HG02981 (cell line): ENCODE measurements at regions not wholly inside any gene's neighbourhood (a gene's known extent, or its start where the extent isn't known, plus 50 kb on each side); places are given as distances from the start of the nearest gene placed in this dataset.
"Not testable (repeated sequence)": the region's sequence is repeated elsewhere in the genome, so short reads cannot be mapped to it uniquely, and the experiment has no call there.

Experiments used
- ATAC-seq: cut with Tn5 transposase; IDR thresholded peaks from one replicate; pipeline ENCODE4 v1.9.1; 2021; ENCODE audit warnings: mild to moderate bottlenecking, moderate library complexity; ENCODE audit not compliant: unreplicated experiment

DNA sequence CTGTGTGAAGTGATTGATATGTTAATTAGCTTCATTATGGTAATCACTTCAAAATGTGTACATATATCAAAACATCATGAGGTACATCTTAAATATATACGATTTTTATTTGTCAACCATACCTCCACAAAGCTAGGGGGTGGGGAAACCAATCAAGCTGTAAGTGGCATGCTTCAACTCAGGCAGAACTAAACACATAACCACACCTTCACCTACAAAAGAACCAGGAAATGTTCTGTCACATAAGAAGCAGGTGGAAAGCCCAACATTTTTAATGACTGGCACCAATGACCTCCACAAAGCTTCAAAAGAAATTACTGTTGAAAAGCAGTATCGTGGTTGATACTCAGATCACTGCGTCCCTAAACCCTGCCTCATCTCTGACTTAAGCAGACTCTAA, 867.7 kb upstream of the EEF2KMT start:
- ATAC-seq, result no peak

DNA sequence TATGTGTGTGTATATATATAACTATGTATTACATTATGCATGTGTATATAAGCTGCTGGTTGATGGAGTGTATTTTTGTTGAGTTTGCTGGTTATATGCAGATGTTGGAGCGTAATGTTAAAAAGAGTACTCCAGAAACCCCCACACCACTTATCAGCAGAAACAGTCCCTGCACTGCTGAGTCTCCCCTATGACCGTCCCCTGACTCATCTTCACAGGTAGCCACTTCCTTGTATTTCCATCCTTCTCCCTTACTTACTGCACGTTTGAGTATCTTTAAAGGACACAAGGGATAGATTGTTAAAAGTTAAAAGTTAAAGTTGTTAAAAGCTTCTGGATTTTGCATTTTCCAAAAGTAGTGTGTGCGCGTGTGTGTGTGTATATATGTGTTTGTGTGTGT, 853.9 kb upstream of the EEF2KMT start:
- no peak for ATAC-seq

DNA sequence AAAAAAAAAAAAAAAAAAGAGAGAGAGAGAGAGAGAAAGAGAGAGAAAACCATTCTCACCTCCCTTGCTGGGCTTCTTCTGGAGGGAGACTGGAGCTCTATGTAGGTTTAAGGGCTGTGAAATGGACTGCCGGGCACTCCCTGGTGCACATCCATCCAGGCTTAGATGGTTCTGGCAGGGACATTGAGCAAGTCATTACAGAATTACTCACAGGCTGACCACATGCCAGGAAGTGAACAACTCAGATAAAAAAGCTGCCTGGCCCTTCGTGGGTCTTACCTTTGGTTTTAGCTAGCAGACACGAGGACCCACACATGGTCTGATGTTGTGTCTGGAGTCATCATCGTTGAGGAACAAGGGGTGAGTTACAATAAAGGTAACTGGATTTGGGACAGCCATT, 847.4 kb upstream of the EEF2KMT start:
- no peak for ATAC-seq

DNA sequence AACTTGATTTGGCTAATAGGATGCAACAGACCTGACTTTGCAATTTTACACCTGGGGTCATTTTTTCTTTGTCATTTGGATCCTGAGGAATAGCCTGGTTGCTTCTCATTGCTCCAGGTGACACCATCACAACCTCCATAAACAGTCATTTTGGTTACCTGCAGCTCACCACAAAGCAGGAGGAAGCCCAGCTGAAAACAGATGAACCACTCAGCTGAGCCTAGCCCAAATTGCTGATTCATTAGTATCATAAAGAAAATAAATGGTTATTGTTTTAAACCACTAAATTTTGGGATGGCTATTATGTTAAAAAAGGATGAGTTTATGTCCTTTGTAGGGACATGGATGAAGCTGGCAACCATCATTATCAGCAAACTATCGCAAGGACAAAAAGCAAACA, 841.0 kb upstream of the EEF2KMT start:
- ATAC-seq, result no peak

DNA sequence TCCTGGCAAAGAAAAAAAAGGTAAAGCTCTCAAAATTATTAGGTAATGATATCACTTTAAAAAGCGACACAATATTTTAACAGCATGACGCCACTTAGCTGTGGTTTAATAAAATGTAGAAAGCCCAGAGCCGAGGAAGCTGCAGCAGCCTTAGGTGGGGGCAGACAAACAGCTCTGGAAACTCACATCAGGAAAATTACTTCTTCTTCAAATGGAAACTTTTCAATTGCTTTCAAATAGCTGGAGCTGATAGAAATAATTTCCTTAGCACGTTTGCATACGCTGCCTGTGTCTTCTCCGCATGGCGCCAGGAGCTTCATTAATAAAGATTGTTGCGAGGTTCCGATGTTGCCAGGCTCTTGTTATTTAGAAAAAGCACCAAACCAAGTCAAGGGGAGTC, 835.3 kb upstream of the EEF2KMT start:
- no peak for ATAC-seq

DNA sequence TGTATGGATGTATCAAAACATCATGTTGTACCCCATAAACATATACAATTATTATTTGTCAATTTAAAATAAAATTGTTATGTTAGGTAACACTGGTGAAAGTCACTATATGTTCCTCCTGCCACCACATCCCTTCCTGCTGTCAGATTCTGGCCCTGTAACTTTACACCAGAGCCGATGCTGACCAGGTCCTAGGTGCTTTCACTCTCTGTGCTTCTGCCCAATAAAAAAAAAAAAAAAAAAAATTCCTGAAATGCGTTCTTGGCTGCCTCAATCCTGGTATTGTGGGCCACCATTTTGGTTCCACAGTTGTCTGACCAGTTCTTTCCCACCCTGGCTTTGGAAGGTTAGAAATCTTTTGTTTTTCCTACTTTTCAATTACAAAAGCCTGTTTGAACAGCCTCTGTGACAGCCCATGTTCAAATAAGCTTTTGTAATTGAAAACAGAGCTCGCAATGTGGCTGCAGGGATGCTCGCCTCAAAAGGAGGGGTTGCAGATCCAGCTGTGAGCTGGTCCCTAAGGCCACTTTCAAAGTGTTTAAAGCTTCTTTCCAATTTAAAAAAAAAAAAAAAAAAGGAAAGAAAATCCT, 831.0 kb upstream of the EEF2KMT start:
- no peak for ATAC-seq

DNA sequence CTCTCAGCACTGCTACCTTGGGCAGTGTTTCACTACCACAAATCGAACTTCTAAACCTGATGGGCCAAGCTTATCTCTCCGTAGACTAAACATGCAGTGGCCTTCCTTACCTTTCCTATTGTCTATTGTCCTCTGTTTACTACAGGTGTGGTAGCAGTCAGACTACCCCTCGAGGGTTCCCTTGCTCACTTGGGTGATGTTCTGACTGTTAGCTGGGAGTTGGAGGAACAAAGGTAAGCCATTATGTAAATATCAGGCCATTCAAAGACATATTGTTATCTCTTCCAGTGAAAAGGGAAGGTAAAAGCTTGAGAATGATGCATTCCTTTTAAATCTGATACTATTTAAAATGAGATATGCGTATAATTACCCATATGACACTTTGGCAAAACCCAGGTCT, 828.3 kb upstream of the EEF2KMT start:
- ATAC-seq, result no peak

DNA sequence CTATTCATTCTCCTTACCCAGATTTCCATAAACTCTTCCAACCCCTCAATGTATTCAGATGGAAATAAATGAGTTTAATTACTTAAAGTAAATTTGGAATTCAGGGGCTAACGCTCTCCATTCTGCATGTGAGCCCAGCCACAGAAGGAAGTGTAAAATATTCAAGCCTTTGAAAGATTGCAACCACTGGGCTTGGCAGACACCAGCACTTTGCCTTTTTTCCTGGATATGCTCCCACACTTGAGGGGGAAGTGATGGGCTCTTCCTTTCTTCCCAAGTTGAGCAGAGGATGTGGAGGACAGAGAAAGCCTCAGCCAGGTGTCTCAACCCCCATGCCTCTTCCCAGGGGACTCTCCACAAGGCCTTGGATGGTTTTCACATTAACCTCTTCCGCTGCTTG, 825.1 kb upstream of the EEF2KMT start:
- ATAC-seq, result no peak

DNA sequence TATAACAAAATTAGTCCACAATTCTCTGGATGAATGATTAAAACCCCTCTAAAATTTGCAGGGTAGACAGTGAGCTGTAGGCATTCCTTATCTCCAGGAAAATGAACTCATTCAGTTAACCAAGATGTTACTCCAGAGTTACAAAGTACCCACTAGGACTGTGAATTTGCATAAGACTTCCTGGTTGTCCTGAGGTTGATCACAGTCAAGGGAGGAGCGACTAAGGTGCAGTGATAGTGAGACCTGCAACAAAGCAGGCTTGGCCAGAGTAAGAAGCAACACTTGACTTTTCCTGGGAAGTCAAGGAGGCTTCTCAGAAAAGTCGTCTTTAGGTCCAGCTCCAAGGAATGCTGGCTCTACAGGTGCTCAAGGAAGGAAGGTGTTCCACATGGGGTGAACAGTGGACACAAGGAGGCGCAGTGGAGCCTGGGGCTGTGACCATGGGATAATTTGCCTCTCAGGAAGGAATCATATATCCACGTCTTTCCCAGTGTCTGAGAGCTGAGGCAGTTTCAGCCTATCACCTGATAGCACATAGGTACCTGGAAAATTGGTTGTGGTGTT, 821.1 kb upstream of the EEF2KMT start:
- no peak for ATAC-seq

DNA sequence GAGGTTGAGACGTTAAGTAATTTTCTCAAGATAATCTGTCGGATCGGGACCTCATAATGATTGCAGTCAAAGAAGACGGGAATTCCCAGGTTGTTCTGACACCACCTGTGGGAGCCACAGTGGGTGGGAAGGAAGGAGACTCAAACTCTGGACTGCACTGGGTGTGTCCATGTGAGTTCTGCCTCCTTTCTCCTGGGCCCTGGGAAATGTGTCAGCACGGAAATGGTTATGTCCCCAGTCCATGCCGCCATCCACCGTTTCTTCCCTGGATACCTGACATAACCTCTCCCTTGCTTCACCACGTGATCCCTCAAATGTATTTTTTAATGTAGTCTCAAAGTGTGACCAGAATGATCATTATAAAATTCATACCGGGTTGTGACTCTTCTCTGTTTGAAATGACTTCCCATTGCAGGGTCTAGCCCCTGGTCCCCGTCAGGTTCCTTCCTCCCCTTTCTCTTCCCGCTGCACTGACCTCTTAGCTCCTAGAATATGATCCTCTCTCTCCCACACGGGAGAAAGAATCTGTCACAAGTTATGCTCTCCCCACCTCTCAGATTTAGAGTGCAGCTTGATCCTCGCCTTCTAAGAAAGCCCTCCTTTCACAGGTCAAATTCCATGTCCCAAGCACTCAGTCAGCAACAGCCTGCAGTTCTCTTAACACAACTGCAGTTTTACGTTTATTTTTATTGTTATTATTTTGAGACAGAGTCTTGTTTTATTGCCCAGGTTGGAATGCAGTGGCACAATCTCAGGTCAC, 820.0 kb upstream of the EEF2KMT start:
- ATAC-seq, result no peak

DNA sequence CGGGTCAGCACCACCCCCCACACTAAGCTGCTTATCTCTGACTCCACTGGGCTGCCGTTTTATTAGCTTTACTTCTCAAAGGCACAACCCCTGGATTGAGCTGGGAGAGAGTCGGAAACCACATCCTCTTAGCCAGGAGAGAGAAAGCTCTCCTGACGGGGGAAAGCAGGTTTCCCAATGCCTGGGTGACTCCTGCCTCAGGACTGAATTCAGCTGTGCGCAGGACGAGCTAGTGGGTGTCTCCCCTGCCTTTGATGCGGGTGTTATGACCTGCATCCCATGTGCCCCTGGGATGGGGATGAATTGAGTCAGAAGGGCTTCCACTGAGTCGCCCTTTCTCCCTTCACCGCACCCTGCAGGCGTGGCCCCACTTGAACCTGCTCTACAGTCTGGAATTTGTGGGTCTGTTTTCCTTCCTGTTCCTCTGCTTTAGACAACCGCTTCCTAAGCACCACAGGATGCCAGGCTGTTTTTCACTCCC, 819.2 kb upstream of the EEF2KMT start:
- ATAC-seq, result no peak

DNA sequence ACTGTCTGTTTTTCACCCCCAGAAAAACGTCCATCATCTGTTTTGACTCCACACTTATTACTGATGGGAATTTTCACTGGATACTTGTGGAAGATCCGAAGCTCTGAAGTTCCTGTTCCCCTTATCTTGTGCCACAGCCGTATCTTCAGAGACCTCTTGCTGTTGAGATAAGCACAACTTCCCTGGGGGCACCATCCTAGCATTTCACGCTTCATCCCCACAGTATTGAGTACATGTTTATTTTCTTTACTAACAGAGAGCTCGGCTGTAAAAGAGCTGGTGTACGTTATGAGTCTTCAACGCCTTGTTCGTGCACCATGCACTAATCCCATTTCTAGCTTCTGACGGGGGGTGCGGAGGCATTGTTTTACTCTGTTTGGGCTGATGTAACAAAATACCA, 813.6 kb upstream of the EEF2KMT start:
- no peak for ATAC-seq

DNA sequence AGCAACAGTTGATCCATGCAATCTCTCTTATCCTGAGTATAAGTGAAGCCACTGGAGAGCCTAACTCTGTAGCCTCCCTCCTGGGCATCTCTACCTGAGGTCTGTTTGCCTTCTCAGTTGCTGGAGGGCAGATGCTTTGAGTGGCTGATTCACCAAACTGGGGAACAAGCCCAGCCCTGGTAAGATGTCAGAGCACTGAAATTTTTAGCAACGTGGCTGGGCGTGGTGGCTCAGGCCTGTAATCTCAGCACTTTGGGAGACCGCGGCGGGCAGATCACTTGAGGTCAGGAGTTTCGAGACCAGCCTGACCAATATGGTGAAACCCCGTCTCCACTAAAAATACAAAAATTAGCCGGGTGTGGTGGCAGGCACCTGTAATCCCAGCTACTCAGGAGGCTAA, 812.0 kb upstream of the EEF2KMT start:
- not testable (repeated sequence) for ATAC-seq

DNA sequence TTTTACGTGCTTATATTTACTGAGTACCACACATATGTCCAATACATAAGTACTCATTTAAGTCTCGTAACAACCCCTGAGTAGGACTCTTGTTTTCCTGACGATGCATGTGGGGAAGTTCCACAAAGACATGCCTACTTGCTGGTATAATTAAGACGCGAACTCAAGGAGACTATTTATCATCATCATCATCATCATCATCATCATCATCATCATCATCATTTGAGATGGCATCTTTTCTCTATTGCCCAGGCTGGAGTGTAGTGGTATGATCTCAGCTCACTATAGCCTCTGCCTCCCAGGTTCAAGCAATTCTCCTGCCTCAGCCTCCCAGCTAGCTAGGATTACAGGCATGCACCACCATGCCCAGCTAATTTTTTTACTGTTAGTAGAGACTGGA, 809.9 kb upstream of the EEF2KMT start:
- ATAC-seq, result no peak

DNA sequence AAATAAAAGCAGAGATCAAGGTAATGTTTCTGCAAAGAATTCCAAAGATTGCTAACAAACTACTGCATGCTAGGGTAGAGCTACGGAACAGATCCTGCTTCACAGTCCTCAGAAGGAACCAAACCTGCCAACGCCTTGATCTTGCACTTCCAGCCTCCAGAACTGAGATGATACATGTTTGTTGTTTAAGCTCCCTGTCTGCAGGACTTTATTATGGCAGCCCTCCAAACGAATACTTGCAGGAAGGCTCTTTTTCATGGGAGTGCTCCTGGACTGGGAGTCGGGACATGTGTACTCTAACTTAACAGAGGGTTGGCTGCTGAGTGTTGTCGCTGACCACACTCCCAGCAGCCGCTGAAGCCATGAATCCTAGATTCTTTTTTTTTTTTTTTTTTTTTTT, 808.8 kb upstream of the EEF2KMT start:
- no peak for ATAC-seq

DNA sequence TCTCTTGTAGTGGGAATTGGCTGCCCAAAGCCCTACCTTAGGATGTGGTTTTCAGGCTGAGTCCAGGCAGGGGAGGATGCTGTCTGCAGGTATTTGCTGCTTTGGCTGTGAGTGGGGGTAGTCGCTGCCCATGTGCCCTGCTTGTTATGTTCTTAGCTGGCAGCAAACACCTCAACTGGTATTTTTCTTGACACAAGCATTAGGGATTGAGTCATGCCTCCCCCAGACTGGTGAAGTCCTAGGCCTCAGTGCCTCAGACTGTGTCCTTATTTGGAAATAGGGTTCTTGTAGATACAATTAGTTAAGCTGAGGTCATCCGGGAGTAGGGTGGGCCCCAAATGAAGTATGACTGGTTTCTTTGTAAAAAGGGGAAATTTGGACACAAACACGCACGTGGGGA, 808.3 kb upstream of the EEF2KMT start:
- no peak for ATAC-seq

DNA sequence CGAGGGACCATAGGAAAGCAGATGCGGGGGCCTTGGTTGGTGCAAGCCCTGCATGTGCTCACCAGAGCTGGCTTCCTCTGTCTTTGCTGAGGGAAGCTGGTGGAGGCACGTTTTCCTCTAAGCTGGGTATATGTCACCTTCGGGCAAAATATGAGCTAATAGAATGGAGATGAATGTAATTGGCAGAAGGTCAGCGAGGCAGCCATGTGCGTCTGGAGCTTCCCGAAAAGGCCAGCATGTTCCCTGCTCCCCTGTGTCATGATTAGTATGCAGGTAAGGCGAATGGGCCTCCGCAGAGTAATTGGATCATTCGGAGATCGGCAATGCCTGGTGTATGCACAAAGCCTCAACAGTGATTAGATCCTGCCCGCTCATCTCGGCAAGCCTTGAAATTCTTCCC, 806.2 kb upstream of the EEF2KMT start:
- no peak for ATAC-seq

DNA sequence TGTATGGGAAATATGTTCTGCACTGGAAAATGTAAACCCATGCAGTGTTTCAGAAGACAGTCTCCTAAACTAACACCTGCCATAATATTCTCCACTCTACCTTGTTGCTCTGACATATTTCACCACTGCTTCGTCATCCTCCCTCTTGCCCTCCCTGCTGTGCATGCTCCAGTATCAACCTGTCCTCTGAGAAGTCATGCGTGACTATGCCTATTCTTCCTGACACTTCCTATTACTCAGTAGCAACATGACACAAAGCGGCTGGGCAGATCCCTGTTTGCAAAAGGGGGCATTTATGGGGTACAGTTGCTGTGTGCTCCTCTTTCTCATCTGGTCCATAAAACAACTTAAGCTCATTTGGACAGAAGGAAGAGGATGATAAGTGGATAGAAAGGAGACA, 805.6 kb upstream of the EEF2KMT start:
- ATAC-seq, result no peak

DNA sequence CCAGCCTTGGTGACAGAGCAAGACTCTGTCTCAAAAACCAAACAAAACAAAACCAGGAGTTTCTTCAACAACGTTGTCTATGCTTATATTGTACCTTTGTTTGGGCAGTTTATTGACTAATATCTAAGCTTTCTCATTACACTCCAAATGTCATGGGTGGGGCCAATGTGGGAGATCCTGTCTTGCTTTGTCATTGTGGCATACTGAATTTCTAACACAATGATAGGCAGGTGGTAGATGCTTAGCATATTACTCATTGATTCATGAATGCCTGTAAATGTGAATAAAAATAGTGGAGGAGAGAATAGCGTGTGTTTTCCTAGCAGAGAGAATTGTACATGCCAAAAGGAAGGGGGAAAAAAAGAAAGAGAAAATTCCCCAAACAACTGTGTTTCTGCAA, 802.5 kb upstream of the EEF2KMT start:
- no peak for ATAC-seq

DNA sequence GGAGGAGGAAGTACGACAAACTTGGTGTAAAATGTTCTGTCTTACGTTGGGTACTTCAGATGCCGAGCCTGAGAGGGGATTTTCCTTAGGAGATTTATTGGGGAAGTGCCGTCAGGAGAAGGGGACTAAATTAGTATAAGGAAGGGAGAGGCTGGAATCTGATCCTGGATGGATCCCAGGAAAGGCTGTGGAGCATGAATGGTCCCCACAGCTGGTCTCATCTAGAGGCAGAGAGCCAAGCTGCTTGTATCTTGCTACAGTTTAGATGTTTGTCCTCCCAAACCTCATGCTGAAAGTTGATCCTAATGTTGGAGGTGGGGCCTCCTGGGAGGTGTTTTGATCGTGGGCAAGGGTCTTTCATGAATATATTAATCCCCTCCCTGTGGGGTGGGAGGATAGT, 798.4 kb upstream of the EEF2KMT start:
- ATAC-seq, result no peak

DNA sequence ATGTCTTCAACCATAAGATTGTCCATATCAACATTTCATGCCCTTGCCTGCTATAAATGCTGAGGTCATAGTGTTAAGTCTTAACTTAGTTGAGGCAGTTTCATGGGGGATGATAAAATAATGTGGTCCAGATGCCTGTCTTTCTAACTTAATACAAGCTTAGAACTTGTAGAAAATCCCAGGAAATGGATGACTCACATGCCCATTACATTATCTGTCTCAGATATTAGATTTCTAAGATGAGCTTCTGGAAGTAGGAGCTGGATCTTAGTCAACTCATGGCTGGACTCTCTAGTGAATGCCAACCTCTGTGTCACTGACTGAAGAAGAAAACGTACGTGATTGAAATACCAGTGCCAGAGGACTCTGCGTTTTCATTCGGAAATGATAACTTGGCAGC, 797.5 kb upstream of the EEF2KMT start:
- no peak for ATAC-seq

DNA sequence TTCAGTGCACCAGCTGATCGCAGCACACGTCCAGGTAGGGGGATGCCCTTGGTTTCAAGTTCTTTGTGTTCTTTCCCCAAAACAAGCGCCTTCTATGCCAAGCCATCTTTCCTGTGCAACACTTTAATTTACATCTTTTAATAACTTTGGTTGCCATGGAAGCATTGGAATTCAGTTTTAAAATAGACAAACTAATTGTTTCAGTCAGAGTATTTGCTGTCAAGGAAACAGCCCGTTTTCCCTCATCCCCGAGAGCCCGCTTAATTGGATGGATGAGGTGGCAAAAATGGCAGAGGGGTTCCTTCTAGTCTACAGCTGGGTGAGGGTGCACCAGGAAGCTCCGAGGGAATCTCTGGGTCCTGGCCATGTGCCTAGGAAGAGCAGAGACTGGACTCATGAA, 793.7 kb upstream of the EEF2KMT start:
- no peak for ATAC-seq

DNA sequence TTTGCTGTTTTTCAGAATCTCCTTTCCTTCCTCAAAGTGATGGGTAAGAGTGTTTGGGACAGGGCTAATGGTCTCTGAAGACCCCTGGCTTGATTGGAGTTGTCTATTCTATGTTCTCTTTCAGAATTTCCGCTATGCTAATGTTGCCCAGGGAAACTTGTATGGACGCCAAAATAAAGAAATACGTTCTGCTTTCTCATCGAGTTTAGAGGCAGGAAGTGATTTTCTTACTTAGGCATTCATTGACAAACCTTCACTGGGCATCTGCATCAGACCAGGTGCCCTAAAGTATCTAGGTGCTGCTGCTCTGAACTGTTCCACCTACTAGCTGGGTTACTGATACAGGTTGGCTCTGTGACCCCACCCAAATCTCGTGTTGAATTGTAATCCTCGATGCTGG, 787.9 kb upstream of the EEF2KMT start:
- ATAC-seq, result no peak
